H9 (cell line): ENCODE measurements at regions not wholly inside any gene's neighbourhood (a gene's known extent, or its start where the extent isn't known, plus 50 kb on each side); places are given as distances from the start of the nearest gene placed in this dataset.

Experiments
- DNase-seq: peaks from one replicate; pipeline ENCODE4 v3.0.0-alpha.2; 2017
- H2AFZ ChIP-seq: one replicate; pipeline ENCODE4 v1.6.1; 2013; ENCODE audit warnings: mild to moderate bottlenecking, low read length, control low read depth, moderate library complexity
- H2AK5ac ChIP-seq: 2 replicates; pipeline ENCODE4 v1.6.1; 2013; ENCODE audit warnings: low read length, control low read depth, mixed read lengths; ENCODE audit not compliant: insufficient read length
- H2BK120ac ChIP-seq: one replicate; pipeline ENCODE4 v1.6.1; 2013; ENCODE audit warnings: low read depth, mild to moderate bottlenecking, low read length, control low read depth, inconsistent platforms; ENCODE audit not compliant: poor library complexity, severe bottlenecking
- H2BK12ac ChIP-seq: 2 replicates; pipeline ENCODE4 v1.6.1; 2013; ENCODE audit warnings: low read length, control low read depth, mixed read lengths, low read depth; ENCODE audit not compliant: insufficient read length
- H2BK15ac ChIP-seq: 2 replicates; pipeline ENCODE4 v1.6.1; 2013; ENCODE audit warnings: low read depth, low read length, control low read depth
- H2BK20ac ChIP-seq: one replicate; pipeline ENCODE4 v1.6.1; 2013; ENCODE audit warnings: low read depth, mild to moderate bottlenecking, low read length, control low read depth, inconsistent platforms; ENCODE audit not compliant: poor library complexity, severe bottlenecking
- H2BK5ac ChIP-seq: 2 replicates; pipeline ENCODE4 v1.6.1; 2013; ENCODE audit warnings: low read length, control low read depth, mixed read lengths; ENCODE audit not compliant: insufficient read length
- H3K14ac ChIP-seq: 2 replicates; pipeline ENCODE4 v1.6.1; 2013; ENCODE audit warnings: low read length, control low read depth; ENCODE audit not compliant: insufficient read depth
- H3K18ac ChIP-seq: 2 replicates; pipeline ENCODE4 v1.6.1; 2013; ENCODE audit warnings: low read depth, mild to moderate bottlenecking, mixed read lengths, low read length, control low read depth; ENCODE audit not compliant: insufficient read length
- H3K23ac ChIP-seq: 2 replicates; pipeline ENCODE4 v1.6.1; 2013; ENCODE audit warnings: low read length, control low read depth, mixed read lengths, low read depth; ENCODE audit not compliant: insufficient read length
- H3K23me2 ChIP-seq: 2 replicates; pipeline ENCODE4 v1.6.1; 2013; ENCODE audit warnings: low read depth, mild to moderate bottlenecking, mixed read lengths, low read length, control low read depth; ENCODE audit not compliant: insufficient read length, poor library complexity, severe bottlenecking
- H3K27ac ChIP-seq: 2 replicates; pipeline ENCODE4 v1.5.1; 2013; ENCODE audit warnings: low read length, control low read depth, mixed read lengths, low read depth; ENCODE audit not compliant: insufficient read length
- H3K27me3 ChIP-seq: 2 replicates; pipeline ENCODE4 v1.6.1; 2013; ENCODE audit warnings: low read length, control low read depth, inconsistent platforms; ENCODE audit not compliant: insufficient read depth
- H3K4ac ChIP-seq: 2 replicates; pipeline ENCODE4 v1.6.1; 2013; ENCODE audit warnings: low read depth, mild to moderate bottlenecking, control low read depth, inconsistent platforms, low read length, moderate library complexity
- H3K4me1 ChIP-seq: 2 replicates; pipeline ENCODE4 v1.6.1; 2013; ENCODE audit warnings: low read length, control low read depth, inconsistent platforms; ENCODE audit not compliant: insufficient read depth
- H3K4me2 ChIP-seq: 2 replicates; pipeline ENCODE4 v1.6.1; 2013; ENCODE audit warnings: low read length, control low read depth, mixed read lengths; ENCODE audit not compliant: insufficient read length, insufficient read depth
- H3K56ac ChIP-seq: 2 replicates; pipeline ENCODE4 v1.6.1; 2013; ENCODE audit warnings: low read depth, mild to moderate bottlenecking, mixed read lengths, low read length, control low read depth; ENCODE audit not compliant: insufficient read length
- H3K79me1 ChIP-seq: 2 replicates; pipeline ENCODE4 v1.6.1; 2013; ENCODE audit warnings: low read depth, mild to moderate bottlenecking, moderate library complexity, low read length, control low read depth, inconsistent platforms; ENCODE audit not compliant: insufficient read depth, poor library complexity, severe bottlenecking
- H3K79me2 ChIP-seq: 2 replicates; pipeline ENCODE4 v1.6.1; 2013; ENCODE audit warnings: low read length, control low read depth, inconsistent platforms; ENCODE audit not compliant: insufficient read depth
- H3K9ac ChIP-seq: 2 replicates; pipeline ENCODE4 v1.6.1; 2013; ENCODE audit warnings: low read length, control low read depth, mixed read lengths; ENCODE audit not compliant: insufficient read length; ENCODE audit errors: extremely low read depth
- H3K9me3 ChIP-seq: one replicate; pipeline ENCODE4 v1.6.1; 2013; ENCODE audit warnings: low read depth, low read length, inconsistent platforms; ENCODE audit not compliant: control insufficient read depth
- H3T11ph ChIP-seq: one replicate; pipeline ENCODE4 v1.6.1; 2013; ENCODE audit warnings: mild to moderate bottlenecking, low read length, control low read depth, inconsistent platforms
- H4K20me1 ChIP-seq: one replicate; pipeline ENCODE4 v1.6.1; 2013; ENCODE audit not compliant: control insufficient read depth, insufficient read length, insufficient read depth
- H4K5ac ChIP-seq: 2 replicates; pipeline ENCODE4 v1.6.1; 2013; ENCODE audit warnings: low read depth, mild to moderate bottlenecking, mixed read lengths, low read length, control low read depth; ENCODE audit not compliant: insufficient read length
- H4K8ac ChIP-seq: replicated peaks from 2 replicates; pipeline ENCODE4 v1.6.1; 2013; ENCODE audit warnings: low read length, control low read depth, mixed read lengths, low read depth; ENCODE audit not compliant: insufficient read length
- H4K91ac ChIP-seq: 2 replicates; pipeline ENCODE4 v1.6.1; 2013; ENCODE audit warnings: low read depth, mild to moderate bottlenecking, moderate library complexity, mixed read lengths, low read length, control low read depth; ENCODE audit not compliant: insufficient read length
- H3K27ac Mint-ChIP-seq, 3 experiments: 2 replicates in 2 of 3; 3 replicates in 1 of 3; pipeline ENCODE4 v1.8.0; 2020 to 2021; ENCODE audit warnings: mixed read lengths in 3 of 3, mild to moderate bottlenecking in 1 of 3, moderate library complexity in 1 of 3
- H3K27me3 Mint-ChIP-seq: 2 replicates; pipeline ENCODE4 v1.8.0; 2021; ENCODE audit warnings: low read depth, mild to moderate bottlenecking, moderate library complexity, mixed read lengths
- H3K36me3 Mint-ChIP-seq, 3 experiments: 2 replicates in 2 of 3; 3 replicates in 1 of 3; pipeline ENCODE4 v1.8.0; 2020 to 2021; ENCODE audit warnings: low read depth in 3 of 3, mixed read lengths in 3 of 3; ENCODE audit not compliant: insufficient read depth in 1 of 3
- H3K4me1 Mint-ChIP-seq, 2 experiments: 2 replicates each; pipeline ENCODE4 v1.8.0; 2020; ENCODE audit warnings: mixed read lengths in 2 of 2
- H3K4me3 Mint-ChIP-seq, 2 experiments: 2 replicates in 1 of 2; 3 replicates in 1 of 2; pipeline ENCODE4 v1.8.0; 2020 to 2021; ENCODE audit warnings: mild to moderate bottlenecking in 2 of 2, mixed read lengths in 2 of 2, moderate library complexity in 1 of 2
- H3K9me3 Mint-ChIP-seq, 2 experiments: 2 replicates in 1 of 2; 3 replicates in 1 of 2; pipeline ENCODE4 v1.8.0; 2020; ENCODE audit warnings: mild to moderate bottlenecking in 2 of 2, mixed read lengths in 2 of 2, moderate library complexity in 1 of 2
- WGBS: extraction: QIAGEN DNeasy Blood & Tissue Kit; methylation state at CpG from one replicate; pipeline ENCODE4 v1.1.7; 2013; ENCODE audit warnings: missing lambda C conversion rate, low lambda C conversion rate, mixed read lengths; ENCODE audit not compliant: insufficient read length; ENCODE audit errors: extremely low coverage; 5-methylcytosine and 5-hydroxymethylcytosine counted together
- TF ChIP-seq, protein P1 (sequence below): fragments of 200-600 bp; sonication (generic); conservative IDR thresholded peaks from 3 replicates; pipeline ENCODE4 v1.8.0; 2021; ENCODE audit warnings: antibody characterized with exemption, mild to moderate bottlenecking

DNA sequence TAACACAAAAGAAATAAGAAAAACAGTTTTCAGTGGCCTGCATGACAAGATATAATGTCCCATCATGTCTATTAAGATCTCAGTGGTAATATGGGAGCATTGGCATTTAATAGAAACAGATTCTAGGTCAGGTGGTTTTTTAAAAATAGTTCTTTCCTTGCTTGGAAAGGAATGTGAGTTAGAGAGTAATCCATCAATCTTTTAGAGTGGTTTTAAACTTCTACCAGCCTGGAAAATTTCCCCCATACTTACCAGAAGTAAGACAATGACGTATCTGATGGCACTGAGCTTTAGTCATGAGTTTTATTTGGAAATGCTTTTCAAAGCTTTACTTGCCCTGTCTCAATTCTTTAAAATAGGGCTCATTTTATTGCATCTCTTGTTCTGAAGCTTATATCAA, 441.7 kb upstream of the SMIM21 start:
- H3K56ac ChIP-seq, result no peak overlapping the region
- no peak overlapping the region for H3K27ac Mint-ChIP-seq
- H4K5ac ChIP-seq, result no peak overlapping the region
- no peaks in the 10 kb centered on the region for H3K79me2 ChIP-seq
- H3T11ph ChIP-seq, result no peak overlapping the region
- H2BK12ac ChIP-seq, result no peak overlapping the region
- H3K27me3 Mint-ChIP-seq, result no peaks in the 10 kb centered on the region
- no peak overlapping the region for H2BK5ac ChIP-seq
- no peak overlapping the region for H3K4me2 ChIP-seq
- H3K36me3 Mint-ChIP-seq, result no peaks in the 10 kb centered on the region
- H3K4me3 Mint-ChIP-seq, result no peak overlapping the region
- no peak overlapping the region for H3K23ac ChIP-seq
- no peak overlapping the region for H2BK15ac ChIP-seq
- no peak overlapping the region for H2AK5ac ChIP-seq
- H3K27me3 ChIP-seq, result no peaks in the 10 kb centered on the region
- H3K4me1 ChIP-seq, result no peaks in the 10 kb centered on the region; the same call in 1 of the 2 replicates
- no peaks in the 10 kb centered on the region for H3K79me1 ChIP-seq
- H4K20me1 ChIP-seq, result no peaks in the 10 kb centered on the region
- no CpG with 5 or more reads among the region's 1 CpG for WGBS
- H4K8ac ChIP-seq, result no peak overlapping the region
- no peak overlapping the region for H3K14ac ChIP-seq
- no peak overlapping the region for H3K9ac ChIP-seq
- no peak overlapping the region for H3K27ac ChIP-seq
- no peak overlapping the region for H3K18ac ChIP-seq
- no peaks in the 10 kb centered on the region for H3K9me3 Mint-ChIP-seq
- no peak overlapping the region for H3K4ac ChIP-seq
- H3K23me2 ChIP-seq, result no peaks in the 10 kb centered on the region
- H2AFZ ChIP-seq, result no peak overlapping the region
- peaks cover 8% of the 10 kb centered on the region in 2 experiments for H3K4me1 Mint-ChIP-seq
- H2BK120ac ChIP-seq, result no peak overlapping the region
- DNase-seq, result no peak
- no peak overlapping the region for H2BK20ac ChIP-seq
- TF ChIP-seq, protein P1, sequence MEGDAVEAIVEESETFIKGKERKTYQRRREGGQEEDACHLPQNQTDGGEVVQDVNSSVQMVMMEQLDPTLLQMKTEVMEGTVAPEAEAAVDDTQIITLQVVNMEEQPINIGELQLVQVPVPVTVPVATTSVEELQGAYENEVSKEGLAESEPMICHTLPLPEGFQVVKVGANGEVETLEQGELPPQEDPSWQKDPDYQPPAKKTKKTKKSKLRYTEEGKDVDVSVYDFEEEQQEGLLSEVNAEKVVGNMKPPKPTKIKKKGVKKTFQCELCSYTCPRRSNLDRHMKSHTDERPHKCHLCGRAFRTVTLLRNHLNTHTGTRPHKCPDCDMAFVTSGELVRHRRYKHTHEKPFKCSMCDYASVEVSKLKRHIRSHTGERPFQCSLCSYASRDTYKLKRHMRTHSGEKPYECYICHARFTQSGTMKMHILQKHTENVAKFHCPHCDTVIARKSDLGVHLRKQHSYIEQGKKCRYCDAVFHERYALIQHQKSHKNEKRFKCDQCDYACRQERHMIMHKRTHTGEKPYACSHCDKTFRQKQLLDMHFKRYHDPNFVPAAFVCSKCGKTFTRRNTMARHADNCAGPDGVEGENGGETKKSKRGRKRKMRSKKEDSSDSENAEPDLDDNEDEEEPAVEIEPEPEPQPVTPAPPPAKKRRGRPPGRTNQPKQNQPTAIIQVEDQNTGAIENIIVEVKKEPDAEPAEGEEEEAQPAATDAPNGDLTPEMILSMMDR, result no peak
- H3K9me3 ChIP-seq, result no peaks in the 10 kb centered on the region
- no peak overlapping the region for H4K91ac ChIP-seq
